ENCODE measurements at regions not wholly inside any gene's neighbourhood (a gene's known extent, or its start where the extent isn't known, plus 50 kb on each side); places are given as distances from the start of the nearest gene placed in this dataset.
A peak's percentile ranks its signal among the peaks of the same experiment; 100 is the strongest.
"Not testable (repeated sequence)": the region's sequence is repeated elsewhere in the genome, so short reads cannot be mapped to it uniquely, and the experiment has no call there.

DNA sequence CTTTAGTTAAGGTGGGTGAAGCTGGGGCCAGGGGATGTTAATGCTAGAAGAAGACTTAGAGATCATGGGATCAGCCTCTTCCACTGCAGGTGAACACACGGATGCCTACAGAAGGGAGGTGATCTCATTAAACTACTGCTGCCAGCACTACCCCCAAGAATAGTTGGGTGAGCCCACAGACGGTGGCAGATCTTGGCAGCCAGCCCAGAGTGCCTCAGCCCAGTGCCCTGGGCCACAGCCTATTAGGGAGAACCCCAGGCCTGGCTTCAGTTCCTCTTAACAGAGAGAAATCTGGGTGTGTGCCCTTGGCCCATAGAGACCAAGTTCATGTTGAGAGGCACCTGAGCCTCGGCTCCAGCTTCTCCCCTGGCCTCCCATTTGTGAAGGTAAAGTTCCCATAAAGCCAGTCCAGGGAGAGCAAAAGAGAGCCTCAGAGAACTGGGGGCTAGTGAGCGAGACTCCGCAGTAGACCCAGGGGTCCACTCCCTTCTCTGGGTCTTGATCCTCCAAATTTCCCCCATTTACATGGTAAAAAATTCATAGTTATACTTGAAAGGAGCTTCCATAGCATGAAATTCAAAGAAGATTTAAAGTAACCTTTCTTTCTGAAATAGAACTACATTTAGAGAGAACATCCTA is 125.0 kb upstream of the CCND2 start:
- Histone ChIP-seq H3K4me3 (no peak overlapping the region), H3K4me2 (peak overlapping the region; percentile 11 to 85 (median 65); a peak in 19 of 22 replicates), H4K20me1 (no peaks in the 10 kb centered on the region), H3K27me3 (no peaks in the 10 kb centered on the region), H3K27ac (peak overlapping the region in 1 of 11 experiments; percentile 8; a peak in 1 of 22 replicates), H3K36me3 (no peaks in the 10 kb centered on the region), H3K9ac (no peak overlapping the region), H3K9me3 (replicated peaks in 1 of 11) (peaks cover 0 to 15% (median 7%) of the 10 kb centered on the region in 11 experiments; a peak in 11 of 22 replicates), H3K4me1 (peaks cover 29 to 48% (median 38%) of the 10 kb centered on the region in 10 experiments)
- no peak for TF ChIP-seq Cebpa-rat (IDR thresholded peaks at IDR 0.05)

DNA sequence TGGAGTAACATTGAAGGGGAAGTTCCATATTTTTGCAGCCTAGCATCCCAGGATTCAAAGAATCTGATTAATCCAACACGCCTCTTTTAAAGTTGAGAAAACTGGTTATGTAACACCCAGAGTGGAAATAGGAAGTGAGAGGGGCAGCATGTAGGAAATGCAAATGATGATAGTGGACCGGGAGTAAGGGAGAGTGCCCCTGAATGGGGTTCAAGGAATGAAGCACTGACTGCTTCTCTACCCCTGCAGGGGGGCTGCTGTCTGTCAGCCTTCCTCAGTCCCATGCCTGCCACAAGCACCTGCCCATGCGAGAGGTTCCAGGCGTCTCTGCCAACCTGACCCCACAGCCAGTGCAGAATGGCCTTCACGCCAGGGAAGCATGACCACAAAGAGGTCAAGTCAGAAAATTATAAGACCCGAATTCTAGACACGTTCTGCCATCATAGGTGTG is 126.5 kb upstream of the CCND2 start:
- Histone ChIP-seq H3K27me3 (no peaks in the 10 kb centered on the region), H3K4me3 (no peak overlapping the region), H3K4me2 (peak overlapping the region; percentile 22 to 85 (median 65); a peak in 20 of 22 replicates), H3K4me1 (peaks cover 37 to 52% (median 44%) of the 10 kb centered on the region in 10 experiments), H3K9me3 (replicated peaks in 1 of 11) (peaks cover 0 to 15% (median 7%) of the 10 kb centered on the region in 11 experiments; a peak in 11 of 22 replicates), H3K9ac (no peak overlapping the region), H3K27ac (no peak overlapping the region), H3K36me3 (no peaks in the 10 kb centered on the region), H4K20me1 (no peaks in the 10 kb centered on the region)
- TF ChIP-seq Cebpa-rat (IDR thresholded peaks at IDR 0.05) = no peak

DNA sequence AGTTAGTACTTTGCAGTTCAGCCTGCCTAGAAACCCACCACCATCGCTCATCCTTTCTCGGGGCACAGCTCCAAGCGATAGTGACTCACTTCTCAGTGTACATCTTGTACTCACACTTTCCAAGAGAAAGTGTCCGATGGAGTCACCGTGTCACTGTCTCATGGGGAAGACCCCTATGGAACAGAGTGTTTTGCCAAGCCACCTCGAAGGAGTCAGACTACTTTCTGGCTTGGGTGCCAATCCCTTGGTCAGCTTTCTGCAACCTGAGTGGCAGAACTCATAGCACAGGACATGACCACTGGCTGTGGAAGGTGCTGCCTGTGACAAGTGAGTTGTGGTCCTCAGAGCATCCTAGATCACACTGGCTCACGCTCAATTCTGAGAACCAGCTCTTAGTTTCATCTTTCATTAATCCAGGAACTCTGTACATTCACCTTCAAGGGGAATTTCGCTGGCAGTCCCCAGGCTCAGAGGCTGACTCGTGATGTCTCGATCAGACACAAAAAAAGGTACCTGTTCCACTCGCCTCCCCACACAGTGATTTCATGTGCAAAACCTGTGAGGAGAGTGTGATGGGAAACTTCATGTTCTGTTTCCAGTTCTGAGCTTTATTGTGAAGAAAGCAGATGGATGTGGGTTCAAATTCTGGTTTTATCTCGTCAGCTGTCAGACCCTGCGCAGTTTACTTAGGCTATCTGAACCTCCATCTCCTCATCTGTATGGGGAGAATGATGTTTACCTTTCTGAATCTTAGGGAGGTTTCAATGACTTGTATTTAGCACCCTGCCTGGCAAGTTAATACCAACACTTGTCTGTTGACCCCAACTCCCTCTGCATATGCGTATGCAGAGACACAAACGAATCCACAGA is 127.3 kb upstream of the CCND2 start:
- H4K20me1 ChIP-seq = no peaks in the 10 kb centered on the region
- no peak overlapping the region for H3K4me3 ChIP-seq
- no peaks in the 10 kb centered on the region for H3K27me3 ChIP-seq
- H3K9me3 ChIP-seq (replicated peaks in 1 of 11) = peaks cover 0 to 15% (median 7%) of the 10 kb centered on the region in 11 experiments; a peak in 11 of 22 replicates
- no peaks in the 10 kb centered on the region for H3K36me3 ChIP-seq
- TF ChIP-seq Cebpa-rat (IDR thresholded peaks at IDR 0.05) = no peak
- H3K4me1 ChIP-seq = peaks cover 41 to 56% (median 47%) of the 10 kb centered on the region in 10 experiments
- H3K9ac ChIP-seq = no peak overlapping the region
- H3K4me2 ChIP-seq = peak overlapping the region in 6 of 11 experiments; percentile 65 to 85 (median 77); a peak in 11 of 22 replicates
- no peak overlapping the region for H3K27ac ChIP-seq

DNA sequence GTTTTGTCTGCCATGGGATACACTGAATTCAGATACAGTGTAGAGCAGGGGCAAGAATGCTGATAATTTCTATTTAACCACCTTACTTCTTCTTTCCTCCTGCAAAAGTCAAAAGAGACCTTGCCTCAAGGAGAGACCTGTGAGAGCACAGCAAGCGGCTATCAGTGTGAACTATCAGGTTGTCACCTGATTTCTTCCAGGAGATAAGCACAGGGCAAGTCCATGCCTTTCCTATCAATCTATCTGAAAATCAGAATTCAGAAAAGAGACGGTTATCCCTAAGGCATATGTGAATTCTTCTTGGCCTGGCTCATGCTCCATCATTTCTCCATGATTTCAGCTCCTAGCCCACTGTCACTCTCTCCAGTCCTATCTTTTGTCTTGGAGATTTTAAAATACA is 128.9 kb upstream of the CCND2 start:
- Histone ChIP-seq H3K27ac (no peak overlapping the region), H3K4me2 (no peak overlapping the region), H3K9ac (no peak overlapping the region), H3K4me3 (no peak overlapping the region), H3K36me3 (no peaks in the 10 kb centered on the region), H3K9me3 (replicated peaks in 1 of 11) (peaks cover 0 to under 1% (median 0%) of the 10 kb centered on the region in 11 experiments; a peak in 2 of 22 replicates), H4K20me1 (no peaks in the 10 kb centered on the region), H3K4me1 (peaks cover 57 to 72% (median 62%) of the 10 kb centered on the region in 10 experiments), H3K27me3 (no peaks in the 10 kb centered on the region)
- no peak for TF ChIP-seq Cebpa-rat (IDR thresholded peaks at IDR 0.05)

DNA sequence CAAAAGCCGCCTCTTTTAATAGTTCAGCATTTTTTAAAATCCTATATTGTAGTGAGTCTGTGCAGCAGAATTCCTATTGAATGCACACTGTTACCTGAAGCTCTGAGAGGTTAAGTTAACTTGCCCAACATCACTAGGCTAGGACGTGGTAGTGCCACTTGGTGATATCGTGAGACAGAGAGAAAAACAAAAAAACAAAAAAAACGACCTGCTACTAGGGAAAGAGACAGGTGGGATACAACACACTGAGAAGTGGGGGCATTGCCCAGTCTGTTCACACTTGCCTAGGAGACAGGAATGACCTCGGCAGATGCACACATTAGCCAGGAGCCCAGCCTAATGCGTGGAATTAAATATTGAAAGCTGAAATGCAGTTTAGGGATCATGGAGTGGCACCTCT is 129.7 kb upstream of the CCND2 start:
- peaks cover 0 to 3% (median 0%) of the 10 kb centered on the region in 11 experiments; a peak in 2 of 22 replicates for H3K9me3 ChIP-seq (replicated peaks in 1 of 11)
- no peak for TF ChIP-seq Cebpa-rat (IDR thresholded peaks at IDR 0.05)
- peak overlapping the region in 3 of 11 experiments; percentile 89 to 91 (median 89); a peak in 1 of 22 replicates for H3K4me2 ChIP-seq
- H3K4me3 ChIP-seq = no peak overlapping the region
- no peaks in the 10 kb centered on the region for H3K36me3 ChIP-seq
- H4K20me1 ChIP-seq = no peaks in the 10 kb centered on the region
- no peaks in the 10 kb centered on the region for H3K27me3 ChIP-seq
- H3K9ac ChIP-seq = no peak overlapping the region
- H3K27ac ChIP-seq = no peak overlapping the region
- H3K4me1 ChIP-seq = peaks cover 57 to 71% (median 63%) of the 10 kb centered on the region in 10 experiments

DNA sequence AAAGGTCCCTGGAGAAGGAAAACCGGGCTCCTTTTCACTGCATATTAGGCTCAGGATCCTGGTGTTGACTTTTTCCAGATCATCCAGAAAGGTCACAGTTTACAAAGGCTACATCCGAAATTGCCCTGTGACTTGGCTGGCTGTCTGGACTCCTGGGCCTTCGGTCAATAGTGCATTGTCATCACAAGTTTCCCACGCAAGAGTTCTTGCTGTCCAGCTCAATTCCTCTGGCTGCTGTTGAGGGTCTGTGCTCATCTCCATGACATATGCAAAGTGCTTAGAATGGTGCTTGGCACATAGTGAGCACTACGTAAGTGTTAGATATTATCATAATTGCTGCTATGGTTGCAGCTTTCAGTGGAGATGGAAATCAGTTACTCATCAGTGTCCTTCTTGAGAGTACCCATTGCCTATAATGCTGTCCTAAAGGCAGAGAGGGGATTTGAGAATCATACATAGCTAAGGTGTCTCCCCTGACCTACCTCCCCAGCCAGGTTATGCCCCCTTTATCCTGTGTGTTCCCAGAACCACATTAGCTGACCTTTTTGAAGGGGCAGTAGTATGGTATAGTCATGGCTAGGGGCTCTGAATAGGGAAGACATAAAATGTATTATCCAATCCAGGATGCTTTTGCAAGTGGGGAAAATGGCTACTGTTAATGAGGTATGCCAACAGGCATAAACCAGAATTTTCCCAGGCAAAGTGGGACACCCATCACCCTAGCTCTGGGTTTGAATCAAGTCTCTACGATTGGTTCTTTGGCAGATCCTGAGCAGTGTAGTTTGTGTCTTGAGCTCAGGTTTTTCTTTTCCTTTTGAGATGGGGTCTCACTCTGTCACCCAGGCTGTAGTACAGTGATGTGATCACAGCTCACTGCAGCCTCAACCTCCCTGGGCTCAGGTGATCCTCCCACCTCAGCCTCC is 132.0 kb upstream of the CCND2 start:
- Histone ChIP-seq H3K9me3 (replicated peaks in 1 of 11) (peaks cover 0 to 3% (median 0%) of the 10 kb centered on the region in 11 experiments; a peak in 2 of 22 replicates), H3K36me3 (no peaks in the 10 kb centered on the region), H3K4me3 (no peak overlapping the region), H4K20me1 (no peaks in the 10 kb centered on the region), H3K4me2 (peak overlapping the region; percentile 68 to 96 (median 88); a peak in 21 of 22 replicates), H3K9ac (no peak overlapping the region), H3K27me3 (no peaks in the 10 kb centered on the region), H3K27ac (peak overlapping the region in 7 of 11 experiments; percentile 41 to 83 (median 70); a peak in 10 of 22 replicates), H3K4me1 (peaks cover 51 to 61% (median 54%) of the 10 kb centered on the region in 10 experiments)
- TF ChIP-seq Cebpa-rat (IDR thresholded peaks at IDR 0.05) = no peak

DNA sequence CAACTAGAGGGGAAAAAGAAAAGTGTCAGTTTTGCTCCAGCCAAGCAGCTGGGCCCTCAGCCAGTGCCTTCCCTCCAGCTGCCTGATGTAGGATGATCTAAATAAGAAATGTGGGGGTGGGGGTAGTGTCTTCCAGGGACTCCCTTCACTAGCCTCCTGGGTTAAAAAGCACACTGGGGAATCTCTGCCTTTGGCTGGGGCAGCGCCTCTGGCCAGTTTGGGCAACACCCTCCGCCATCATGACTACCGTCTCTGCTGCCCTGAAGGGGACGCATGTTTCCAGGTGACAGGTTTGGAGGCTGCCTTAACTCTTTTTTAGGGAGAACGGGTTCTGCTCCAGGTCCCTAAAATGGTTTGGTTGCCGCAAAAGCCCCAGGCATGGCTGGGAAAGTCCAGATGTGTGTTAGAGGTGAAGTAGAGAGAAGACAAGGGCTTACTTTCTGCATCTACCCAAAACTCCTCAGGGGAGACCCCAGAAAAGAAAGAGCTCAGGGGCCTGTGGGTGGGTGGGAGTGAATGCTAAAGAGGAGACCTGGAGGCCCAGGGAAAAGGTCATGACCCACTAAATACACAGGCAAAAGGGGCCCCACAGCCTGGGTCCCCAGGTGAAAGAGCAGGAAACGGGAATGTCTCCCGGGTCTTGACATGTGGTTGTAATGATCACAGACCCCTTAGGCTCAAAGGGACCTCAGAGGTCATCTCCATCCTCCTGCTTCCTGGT is 132.8 kb upstream of the CCND2 start:
- peaks cover 54 to 64% (median 61%) of the 10 kb centered on the region in 10 experiments for H3K4me1 ChIP-seq
- no peak for TF ChIP-seq Cebpa-rat (IDR thresholded peaks at IDR 0.05)
- peaks cover 0 to 3% (median 0%) of the 10 kb centered on the region in 11 experiments; a peak in 3 of 22 replicates for H3K9me3 ChIP-seq (replicated peaks in 1 of 11)
- no peaks in the 10 kb centered on the region for H4K20me1 ChIP-seq
- no peaks in the 10 kb centered on the region for H3K27me3 ChIP-seq
- peak overlapping the region in 4 of 11 experiments; percentile 1 to 41 (median 14); a peak in 2 of 22 replicates for H3K27ac ChIP-seq
- H3K9ac ChIP-seq = no peak overlapping the region
- peak overlapping the region; percentile 44 to 96 (median 83); a peak in 20 of 22 replicates for H3K4me2 ChIP-seq
- no peaks in the 10 kb centered on the region for H3K36me3 ChIP-seq
- H3K4me3 ChIP-seq = no peak overlapping the region

DNA sequence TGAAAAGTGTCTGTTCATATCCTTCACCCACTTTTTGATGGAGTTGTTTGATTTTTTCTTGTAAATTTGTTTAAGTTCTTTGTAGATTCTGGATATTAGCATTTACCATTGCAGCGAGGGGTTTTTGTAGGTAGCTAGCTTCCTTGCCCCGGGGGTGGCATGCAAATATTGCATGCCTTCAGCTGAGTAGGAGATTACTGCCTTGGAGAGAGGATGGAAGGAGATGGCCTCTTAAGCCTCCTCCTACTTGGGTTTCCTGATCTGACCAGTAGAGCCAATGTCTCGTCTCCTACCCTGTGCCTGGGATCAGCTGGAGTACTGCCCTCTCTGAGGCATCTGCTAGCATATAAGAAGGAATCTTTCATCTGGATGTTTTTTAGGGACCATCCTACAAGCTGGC is 134.4 kb upstream of the CCND2 start:
- no peak for TF ChIP-seq Cebpa-rat (IDR thresholded peaks at IDR 0.05)
- Histone ChIP-seq H3K36me3 (no peaks in the 10 kb centered on the region), H3K4me2 (0 out of 22 replicates have a peak overlapping the region, but pooled peaks of 1 of the 11 experiments have one; percentile 68), H3K4me3 (no peak overlapping the region), H3K4me1 (peaks cover 70 to 79% (median 77%) of the 10 kb centered on the region in 10 experiments), H3K27me3 (no peaks in the 10 kb centered on the region), H4K20me1 (no peaks in the 10 kb centered on the region), H3K27ac (no peak overlapping the region), H3K9ac (no peak overlapping the region), H3K9me3 (replicated peaks in 1 of 11) (peaks cover 0 to 6% (median 0%) of the 10 kb centered on the region in 11 experiments; a peak in 4 of 22 replicates)

DNA sequence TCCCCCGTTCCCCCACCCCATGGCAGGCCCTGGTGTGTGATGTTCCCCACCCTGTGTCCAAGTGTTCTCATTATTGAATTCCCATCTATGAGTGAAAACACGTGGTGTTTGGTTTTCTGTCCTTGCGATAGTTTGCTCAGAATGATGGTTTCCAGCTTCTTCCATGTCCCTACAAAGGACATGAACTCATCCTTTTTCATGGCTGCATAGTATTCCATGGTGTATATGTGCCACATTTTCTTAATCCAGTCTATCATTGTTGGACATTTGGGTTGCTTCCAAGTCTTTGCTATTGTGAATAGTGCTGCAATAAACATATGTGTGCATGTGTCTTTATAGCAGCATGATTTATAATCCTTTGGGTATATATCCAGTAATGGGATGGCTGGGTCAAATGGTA is 135.0 kb upstream of the CCND2 start:
- not testable (repeated sequence) for H3K27me3 ChIP-seq; H3K4me3 ChIP-seq; H3K9ac ChIP-seq; H3K27ac ChIP-seq; H3K4me2 ChIP-seq; H4K20me1 ChIP-seq; H3K9me3 ChIP-seq (replicated peaks in 1 of 11); H3K36me3 ChIP-seq
- H3K4me1 ChIP-seq = peaks cover 76 to 86% (median 82%) of the 10 kb centered on the region in 10 experiments

Data from BLaER1 treated with 17β-estradiol and CSF1 and Interleukin-3, amounts not matched to agents 10 nM and 100 nM (cell line).